D721Med (cell line): ENCODE measurements at regions not wholly inside any gene's neighbourhood (a gene's known extent, or its start where the extent isn't known, plus 50 kb on each side); places are given as distances from the start of the nearest gene placed in this dataset.

ENCODE experiments used
- DNase-seq: peaks from one replicate; pipeline ENCODE4 v3.0.0; 2011; ENCODE audit warnings: low spot score; ENCODE audit not compliant: insufficient read length
- FAIRE-seq: peaks from 2 replicates; lab custom pipeline; 2011; peaks lifted over from hg19 to GRCh38; lab: Jason Lieb, UNC
- TF ChIP-seq, protein P1 (sequence below): IDR thresholded peaks from 2 replicates; pipeline ENCODE4 v1.5.1; 2012; ENCODE audit warnings: mild to moderate bottlenecking, control low read depth; ENCODE audit not compliant: insufficient read depth; ENCODE audit errors: missing control alignments

DNA sequence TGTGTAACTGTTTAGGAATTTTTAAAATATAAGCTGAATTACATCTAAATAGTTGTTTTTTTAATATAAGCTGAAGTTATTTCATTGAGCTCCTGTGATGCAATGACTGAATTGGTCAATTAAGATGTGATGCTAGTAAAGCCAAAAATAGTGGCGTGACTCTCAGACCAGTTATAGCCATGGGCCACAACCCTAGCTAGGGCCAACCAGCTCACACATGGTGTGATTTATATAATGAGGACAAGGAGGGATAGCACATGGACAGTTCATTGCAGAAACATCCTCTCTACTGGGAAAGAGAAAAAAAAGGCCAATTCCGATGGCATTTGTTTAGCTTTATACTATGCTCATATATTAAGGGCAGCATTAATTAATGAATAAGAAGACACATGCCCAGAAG lies 119.3 kb upstream of the PROX1 start:
- TF ChIP-seq, protein P1, sequence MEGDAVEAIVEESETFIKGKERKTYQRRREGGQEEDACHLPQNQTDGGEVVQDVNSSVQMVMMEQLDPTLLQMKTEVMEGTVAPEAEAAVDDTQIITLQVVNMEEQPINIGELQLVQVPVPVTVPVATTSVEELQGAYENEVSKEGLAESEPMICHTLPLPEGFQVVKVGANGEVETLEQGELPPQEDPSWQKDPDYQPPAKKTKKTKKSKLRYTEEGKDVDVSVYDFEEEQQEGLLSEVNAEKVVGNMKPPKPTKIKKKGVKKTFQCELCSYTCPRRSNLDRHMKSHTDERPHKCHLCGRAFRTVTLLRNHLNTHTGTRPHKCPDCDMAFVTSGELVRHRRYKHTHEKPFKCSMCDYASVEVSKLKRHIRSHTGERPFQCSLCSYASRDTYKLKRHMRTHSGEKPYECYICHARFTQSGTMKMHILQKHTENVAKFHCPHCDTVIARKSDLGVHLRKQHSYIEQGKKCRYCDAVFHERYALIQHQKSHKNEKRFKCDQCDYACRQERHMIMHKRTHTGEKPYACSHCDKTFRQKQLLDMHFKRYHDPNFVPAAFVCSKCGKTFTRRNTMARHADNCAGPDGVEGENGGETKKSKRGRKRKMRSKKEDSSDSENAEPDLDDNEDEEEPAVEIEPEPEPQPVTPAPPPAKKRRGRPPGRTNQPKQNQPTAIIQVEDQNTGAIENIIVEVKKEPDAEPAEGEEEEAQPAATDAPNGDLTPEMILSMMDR = no peak
- no peak for FAIRE-seq
- no peak for DNase-seq

DNA sequence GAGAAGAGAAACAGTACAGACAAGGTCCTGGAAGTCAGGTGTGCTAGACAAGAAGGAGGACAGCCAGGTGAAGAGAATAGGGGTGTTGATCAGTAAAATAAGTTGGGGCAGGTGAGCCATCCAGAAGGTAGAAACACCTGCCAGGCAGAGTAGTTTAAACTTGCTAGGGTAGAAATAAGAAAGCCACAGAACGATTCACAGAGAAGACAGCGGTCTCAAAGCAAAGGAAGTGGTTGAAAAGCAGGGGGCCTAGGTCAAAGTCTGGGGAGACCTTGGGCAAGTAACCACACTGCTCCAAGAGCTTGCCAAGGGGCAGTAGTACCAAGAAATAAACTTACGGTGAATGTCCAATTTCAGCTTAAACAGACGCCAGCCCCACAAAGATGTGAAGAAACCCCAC lies 116.6 kb upstream of the PROX1 start:
- FAIRE-seq (no peak), DNase-seq (no peak)
- TF ChIP-seq, protein P1 = no peak

DNA sequence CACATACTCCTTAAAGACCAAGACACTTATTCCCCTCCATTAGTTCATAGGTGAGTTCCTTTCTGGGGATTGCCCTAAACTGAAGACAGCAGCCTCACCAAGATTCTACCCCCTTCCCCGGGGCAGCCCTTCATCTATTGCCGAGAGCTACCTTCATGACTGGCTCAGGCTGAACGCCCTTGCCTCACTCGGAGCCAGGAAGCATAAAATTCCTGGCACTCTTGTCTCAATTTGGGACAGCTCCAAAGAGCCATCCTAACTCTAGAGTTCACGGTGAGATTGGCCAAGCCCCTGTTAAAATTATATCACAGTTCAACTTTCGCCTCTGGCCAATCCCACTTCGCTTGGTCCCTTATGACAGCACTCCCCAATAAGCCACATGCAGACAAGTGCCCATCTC lies 113.0 kb upstream of the PROX1 start:
- TF ChIP-seq, protein P1 = no peak
- no peak for FAIRE-seq
- no peak for DNase-seq

DNA sequence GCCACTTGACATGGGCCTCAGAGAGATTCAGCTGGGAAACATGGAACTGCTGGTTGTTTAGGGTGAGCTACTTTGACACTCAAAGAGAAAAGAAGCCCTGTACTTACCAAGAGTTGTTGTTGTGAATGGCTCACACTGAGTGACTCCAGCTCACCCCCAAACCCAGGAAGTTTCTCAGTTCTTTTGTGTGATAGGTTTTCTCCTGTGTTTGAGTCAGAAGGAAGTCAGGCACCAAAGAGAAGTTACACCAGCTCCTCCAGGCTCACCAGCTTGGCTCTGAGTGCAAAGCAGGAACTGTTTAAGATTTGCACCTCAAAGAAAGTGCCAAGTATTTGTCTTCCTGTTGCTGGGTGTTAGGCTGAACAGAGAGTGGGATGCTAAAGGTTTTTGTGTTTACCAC lies 111.2 kb upstream of the PROX1 start:
- TF ChIP-seq, protein P1 = no peak
- DNase-seq = no peak
- FAIRE-seq = no peak

DNA sequence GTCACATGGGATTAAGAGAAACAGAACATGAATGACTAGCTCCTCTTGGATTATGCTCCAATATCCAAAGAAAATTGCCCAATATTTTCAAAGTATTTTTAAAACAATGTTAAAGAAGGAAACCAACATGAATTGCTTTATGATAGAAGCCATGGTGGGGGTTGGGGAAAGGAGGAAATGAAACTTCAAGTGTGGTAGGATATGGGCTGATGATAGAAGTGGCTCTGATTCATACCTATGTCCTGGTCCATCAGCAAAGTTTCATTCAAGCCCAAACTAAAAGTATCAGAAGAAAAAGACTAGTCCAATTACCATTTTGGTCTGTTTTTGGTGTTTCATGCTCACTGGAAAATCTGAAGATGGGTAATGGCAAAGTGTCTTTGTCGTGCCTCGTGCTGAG lies 104.2 kb upstream of the PROX1 start:
- TF ChIP-seq, protein P1 = no peak
- FAIRE-seq (no peak), DNase-seq (no peak)

DNA sequence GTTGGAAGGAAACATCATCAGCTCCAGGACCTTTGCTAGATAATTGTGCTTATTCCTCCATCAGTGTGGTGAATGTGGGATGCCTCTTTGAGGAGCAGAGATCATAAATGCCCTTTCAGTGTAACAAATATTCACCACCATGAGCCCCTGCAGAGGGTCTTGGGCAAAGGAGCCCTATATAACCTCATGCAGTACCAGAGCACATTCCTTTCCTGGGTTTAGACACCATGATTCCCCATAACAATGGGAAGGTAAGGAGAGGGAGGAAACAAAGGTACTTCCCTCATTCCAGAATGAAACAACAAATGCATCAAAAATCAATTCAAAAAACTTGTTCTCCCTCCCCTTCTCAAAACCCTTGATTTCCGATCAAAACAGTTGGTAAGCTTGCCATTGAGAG lies 103.4 kb upstream of the PROX1 start:
- DNase-seq = no peak
- FAIRE-seq = no peak
- TF ChIP-seq, protein P1 = no peak

DNA sequence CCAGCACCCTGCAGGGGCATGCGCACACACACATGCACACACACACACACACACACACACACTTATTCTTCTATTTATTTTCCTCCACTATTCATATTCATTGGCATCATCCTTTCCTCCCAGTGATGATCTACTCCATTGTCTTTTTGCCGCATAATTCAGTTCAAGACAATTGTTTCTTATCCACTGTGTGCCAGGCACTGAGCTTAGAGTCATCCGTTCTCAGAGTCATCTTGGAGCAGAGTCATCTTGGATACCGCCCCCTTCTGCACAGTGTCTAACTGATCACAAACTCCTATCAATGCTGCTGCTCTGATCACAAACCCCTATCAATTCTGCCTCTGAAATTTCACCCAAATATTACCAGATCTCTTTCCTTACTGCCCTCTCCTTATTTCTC lies 102.8 kb upstream of the PROX1 start:
- DNase-seq (no peak), FAIRE-seq (no peak)
- TF ChIP-seq, protein P1 = no peak
